HEK293 (cell line): ENCODE measurements at regions not wholly inside any gene's neighbourhood (a gene's known extent, or its start where the extent isn't known, plus 50 kb on each side); places are given as distances from the start of the nearest gene placed in this dataset.

Experiments used
- CTCF ChIA-PET: fragments of 350-600 bp; formaldehyde crosslinking; extraction: SDS; loops from one replicate; lab custom pipeline; 2021; ENCODE audit warnings: antibody characterized with exemption; lab: Yijun Ruan, JAX
- POLR2A ChIA-PET: fragments of 300-600 bp; formaldehyde crosslinking; extraction: SDS; loops from one replicate; lab custom pipeline; 2020; ENCODE audit warnings: antibody characterized with exemption, inconsistent platforms; lab: Yijun Ruan, JAX
- H3K27ac ChIP-seq: fragments of 200-500 bp; sonication (Bioruptor generic); 2 replicates; pipeline ENCODE4 v1.5.1; 2014; ENCODE audit warnings: low read depth, low read length, control low read depth, inconsistent platforms; ENCODE audit errors: extremely low read depth
- H3K36me3 ChIP-seq, 2 experiments: fragments of 200-500 bp in 1 of 2; sonication (Bioruptor generic) in 1 of 2; 1 replicate in 1 of 2; 2 replicates in 1 of 2; pipeline ENCODE4 v1.5.1; 2014 to 2017; ENCODE audit warnings: inconsistent platforms in 2 of 2, low read length in 2 of 2; ENCODE audit not compliant: control insufficient read depth in 2 of 2, insufficient read depth in 1 of 2
- H3K4me1 ChIP-seq: fragments of 200-500 bp; sonication (Bioruptor generic); 2 replicates; pipeline ENCODE4 v1.5.1; 2014; ENCODE audit warnings: mild to moderate bottlenecking, low read length, inconsistent platforms; ENCODE audit not compliant: control insufficient read depth, insufficient read depth
- H3K4me3 ChIP-seq: 2 replicates; pipeline ENCODE4 v1.5.1; 2011; ENCODE audit warnings: low read depth, mild to moderate bottlenecking, control low read depth, low read length, moderate library complexity
- H3K9me3 ChIP-seq: fragments of 200-500 bp; sonication (Bioruptor generic); 2 replicates; pipeline ENCODE4 v1.5.1; 2014; ENCODE audit warnings: low read depth, low read length, inconsistent platforms; ENCODE audit not compliant: control insufficient read depth, insufficient read depth
- HIC1 ChIP-seq: fragments of 450-650 bp; formaldehyde crosslinking; IDR thresholded peaks from 2 replicates; pipeline ENCODE4 v1.5.1; 2016; ENCODE audit warnings: missing biosample characterization, missing genetic modification characterization
- RBAK ChIP-seq: fragments of 450-650 bp; formaldehyde crosslinking; IDR thresholded peaks from 2 replicates; pipeline ENCODE4 v1.5.1; 2016; ENCODE audit warnings: missing biosample characterization, missing genetic modification characterization
- SCRT1 ChIP-seq: fragments of 450-650 bp; formaldehyde crosslinking; IDR thresholded peaks from 2 replicates; pipeline ENCODE4 v1.5.1; 2016; ENCODE audit warnings: missing biosample characterization, missing genetic modification characterization, borderline replicate concordance
- SP7 ChIP-seq: fragments of 450-650 bp; formaldehyde crosslinking; IDR thresholded peaks from 2 replicates; pipeline ENCODE4 v1.5.1; 2016; ENCODE audit warnings: missing biosample characterization, missing genetic modification characterization
- YY2 ChIP-seq: fragments of 450-650 bp; formaldehyde crosslinking; IDR thresholded peaks from 2 replicates; pipeline ENCODE4 v1.5.1; 2016; ENCODE audit warnings: missing biosample characterization, missing genetic modification characterization
- ZBTB44 ChIP-seq: fragments of 450-650 bp; IDR thresholded peaks from 2 replicates; pipeline ENCODE4 v1.5.1; 2018; ENCODE audit warnings: missing biosample characterization, mild to moderate bottlenecking, missing genetic modification characterization
- ZNF140 ChIP-seq: fragments of 450-650 bp; formaldehyde crosslinking; IDR thresholded peaks from 2 replicates; pipeline ENCODE4 v1.5.1; 2016; ENCODE audit warnings: missing biosample characterization, missing genetic modification characterization
- ZNF184 ChIP-seq: fragments of 450-650 bp; IDR thresholded peaks from 2 replicates; pipeline ENCODE4 v1.5.1; 2018; ENCODE audit warnings: missing biosample characterization, mild to moderate bottlenecking, missing genetic modification characterization
- ZNF202 ChIP-seq: fragments of 450-650 bp; formaldehyde crosslinking; IDR thresholded peaks from 2 replicates; pipeline ENCODE4 v1.5.1; 2016; ENCODE audit warnings: missing biosample characterization, missing genetic modification characterization, borderline replicate concordance
- ZNF292 ChIP-seq: fragments of 450-650 bp; formaldehyde crosslinking; IDR thresholded peaks from 2 replicates; pipeline ENCODE4 v1.5.1; 2016; ENCODE audit warnings: low read depth, missing biosample characterization, missing genetic modification characterization, borderline replicate concordance
- ZNF501 ChIP-seq: fragments of 450-650 bp; formaldehyde crosslinking; IDR thresholded peaks from 2 replicates; pipeline ENCODE4 v1.5.1; 2016; ENCODE audit warnings: missing biosample characterization, missing genetic modification characterization
- TF ChIP-seq, protein P1 (sequence below): fragments of 450-650 bp; formaldehyde crosslinking; IDR thresholded peaks from 2 replicates; pipeline ENCODE4 v1.5.1; 2017; ENCODE audit warnings: missing biosample characterization, missing genetic modification characterization
- TF ChIP-seq, protein P2 (sequence below): fragments of 450-650 bp; formaldehyde crosslinking; IDR thresholded peaks from 2 replicates; pipeline ENCODE4 v1.5.1; 2016; ENCODE audit warnings: missing biosample characterization, missing genetic modification characterization
- TF ChIP-seq, protein P3 (sequence below): fragments of 450-650 bp; formaldehyde crosslinking; IDR thresholded peaks from 2 replicates; pipeline ENCODE4 v1.5.1; 2016; ENCODE audit warnings: missing biosample characterization, missing genetic modification characterization
- TF ChIP-seq, protein P4 (sequence below): IDR thresholded peaks from 2 replicates; pipeline ENCODE4 v1.6.1; 2011; ENCODE audit warnings: mild to moderate bottlenecking, low read depth, low read length, borderline replicate concordance
- TF ChIP-seq, protein P5 (sequence below): fragments of 450-650 bp; formaldehyde crosslinking; IDR thresholded peaks from 2 replicates; pipeline ENCODE4 v1.5.1; 2016; ENCODE audit warnings: missing biosample characterization, missing genetic modification characterization

- TF ChIP-seq, protein P1, sequence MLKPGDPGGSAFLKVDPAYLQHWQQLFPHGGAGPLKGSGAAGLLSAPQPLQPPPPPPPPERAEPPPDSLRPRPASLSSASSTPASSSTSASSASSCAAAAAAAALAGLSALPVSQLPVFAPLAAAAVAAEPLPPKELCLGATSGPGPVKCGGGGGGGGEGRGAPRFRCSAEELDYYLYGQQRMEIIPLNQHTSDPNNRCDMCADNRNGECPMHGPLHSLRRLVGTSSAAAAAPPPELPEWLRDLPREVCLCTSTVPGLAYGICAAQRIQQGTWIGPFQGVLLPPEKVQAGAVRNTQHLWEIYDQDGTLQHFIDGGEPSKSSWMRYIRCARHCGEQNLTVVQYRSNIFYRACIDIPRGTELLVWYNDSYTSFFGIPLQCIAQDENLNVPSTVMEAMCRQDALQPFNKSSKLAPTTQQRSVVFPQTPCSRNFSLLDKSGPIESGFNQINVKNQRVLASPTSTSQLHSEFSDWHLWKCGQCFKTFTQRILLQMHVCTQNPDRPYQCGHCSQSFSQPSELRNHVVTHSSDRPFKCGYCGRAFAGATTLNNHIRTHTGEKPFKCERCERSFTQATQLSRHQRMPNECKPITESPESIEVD (tag by site-specific recombination): no peak
- TF ChIP-seq ZNF202 (tag by site-specific recombination) (no peak), HIC1 (tag by site-specific recombination) (no peak), ZNF501 (tag by site-specific recombination) (no peak), ZNF292 (tag by site-specific recombination) (no peak), SCRT1 (tag by site-specific recombination) (no peak), RBAK (tag by site-specific recombination) (no peak), SP7 (tag by site-specific recombination) (no peak)
- TF ChIP-seq, protein P2, sequence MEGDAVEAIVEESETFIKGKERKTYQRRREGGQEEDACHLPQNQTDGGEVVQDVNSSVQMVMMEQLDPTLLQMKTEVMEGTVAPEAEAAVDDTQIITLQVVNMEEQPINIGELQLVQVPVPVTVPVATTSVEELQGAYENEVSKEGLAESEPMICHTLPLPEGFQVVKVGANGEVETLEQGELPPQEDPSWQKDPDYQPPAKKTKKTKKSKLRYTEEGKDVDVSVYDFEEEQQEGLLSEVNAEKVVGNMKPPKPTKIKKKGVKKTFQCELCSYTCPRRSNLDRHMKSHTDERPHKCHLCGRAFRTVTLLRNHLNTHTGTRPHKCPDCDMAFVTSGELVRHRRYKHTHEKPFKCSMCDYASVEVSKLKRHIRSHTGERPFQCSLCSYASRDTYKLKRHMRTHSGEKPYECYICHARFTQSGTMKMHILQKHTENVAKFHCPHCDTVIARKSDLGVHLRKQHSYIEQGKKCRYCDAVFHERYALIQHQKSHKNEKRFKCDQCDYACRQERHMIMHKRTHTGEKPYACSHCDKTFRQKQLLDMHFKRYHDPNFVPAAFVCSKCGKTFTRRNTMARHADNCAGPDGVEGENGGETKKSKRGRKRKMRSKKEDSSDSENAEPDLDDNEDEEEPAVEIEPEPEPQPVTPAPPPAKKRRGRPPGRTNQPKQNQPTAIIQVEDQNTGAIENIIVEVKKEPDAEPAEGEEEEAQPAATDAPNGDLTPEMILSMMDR: no peak
- TF ChIP-seq, protein P3, sequence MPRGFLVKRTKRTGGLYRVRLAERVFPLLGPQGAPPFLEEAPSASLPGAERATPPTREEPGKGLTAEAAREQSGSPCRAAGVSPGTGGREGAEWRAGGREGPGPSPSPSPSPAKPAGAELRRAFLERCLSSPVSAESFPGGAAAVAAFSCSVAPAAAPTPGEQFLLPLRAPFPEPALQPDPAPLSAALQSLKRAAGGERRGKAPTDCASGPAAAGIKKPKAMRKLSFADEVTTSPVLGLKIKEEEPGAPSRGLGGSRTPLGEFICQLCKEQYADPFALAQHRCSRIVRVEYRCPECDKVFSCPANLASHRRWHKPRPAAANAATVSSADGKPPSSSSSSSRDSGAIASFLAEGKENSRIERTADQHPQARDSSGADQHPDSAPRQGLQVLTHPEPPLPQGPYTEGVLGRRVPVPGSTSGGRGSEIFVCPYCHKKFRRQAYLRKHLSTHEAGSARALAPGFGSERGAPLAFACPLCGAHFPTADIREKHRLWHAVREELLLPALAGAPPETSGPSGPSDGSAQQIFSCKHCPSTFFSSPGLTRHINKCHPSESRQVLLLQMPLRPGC (tag by site-specific recombination): no peak
- TF ChIP-seq, protein P4, sequence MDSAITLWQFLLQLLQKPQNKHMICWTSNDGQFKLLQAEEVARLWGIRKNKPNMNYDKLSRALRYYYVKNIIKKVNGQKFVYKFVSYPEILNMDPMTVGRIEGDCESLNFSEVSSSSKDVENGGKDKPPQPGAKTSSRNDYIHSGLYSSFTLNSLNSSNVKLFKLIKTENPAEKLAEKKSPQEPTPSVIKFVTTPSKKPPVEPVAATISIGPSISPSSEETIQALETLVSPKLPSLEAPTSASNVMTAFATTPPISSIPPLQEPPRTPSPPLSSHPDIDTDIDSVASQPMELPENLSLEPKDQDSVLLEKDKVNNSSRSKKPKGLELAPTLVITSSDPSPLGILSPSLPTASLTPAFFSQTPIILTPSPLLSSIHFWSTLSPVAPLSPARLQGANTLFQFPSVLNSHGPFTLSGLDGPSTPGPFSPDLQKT: no peak
- TF ChIP-seq, all 188 proteins: peak for 0
These were observed 357.1 kb downstream of the CCDC85A start (continued) for GRCh38 chr2:56540916-56541315.

GRCh38 chr2:56542213-56542612, 358.4 kb downstream of the CCDC85A start:
- Histone ChIP-seq H3K9me3 (no peaks in the 10 kb centered on the region), H3K36me3 (no peaks in the 10 kb centered on the region), H3K27ac (no peak overlapping the region), H3K4me1 (no peaks in the 10 kb centered on the region), H3K4me3 (no peak overlapping the region)
- TF ChIP-seq, protein P1 (tag by site-specific recombination): no peak
- TF ChIP-seq, protein P5, sequence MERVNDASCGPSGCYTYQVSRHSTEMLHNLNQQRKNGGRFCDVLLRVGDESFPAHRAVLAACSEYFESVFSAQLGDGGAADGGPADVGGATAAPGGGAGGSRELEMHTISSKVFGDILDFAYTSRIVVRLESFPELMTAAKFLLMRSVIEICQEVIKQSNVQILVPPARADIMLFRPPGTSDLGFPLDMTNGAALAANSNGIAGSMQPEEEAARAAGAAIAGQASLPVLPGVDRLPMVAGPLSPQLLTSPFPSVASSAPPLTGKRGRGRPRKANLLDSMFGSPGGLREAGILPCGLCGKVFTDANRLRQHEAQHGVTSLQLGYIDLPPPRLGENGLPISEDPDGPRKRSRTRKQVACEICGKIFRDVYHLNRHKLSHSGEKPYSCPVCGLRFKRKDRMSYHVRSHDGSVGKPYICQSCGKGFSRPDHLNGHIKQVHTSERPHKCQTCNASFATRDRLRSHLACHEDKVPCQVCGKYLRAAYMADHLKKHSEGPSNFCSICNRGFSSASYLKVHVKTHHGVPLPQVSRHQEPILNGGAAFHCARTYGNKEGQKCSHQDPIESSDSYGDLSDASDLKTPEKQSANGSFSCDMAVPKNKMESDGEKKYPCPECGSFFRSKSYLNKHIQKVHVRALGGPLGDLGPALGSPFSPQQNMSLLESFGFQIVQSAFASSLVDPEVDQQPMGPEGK (tag by site-specific recombination): no peak
- TF ChIP-seq ZNF140 (tag by site-specific recombination) (no peak), ZBTB44 (no peak), ZNF184 (tag by site-specific recombination) (no peak), YY2 (tag by site-specific recombination) (no peak)
- POLR2A ChIA-PET: no interaction called here
- CTCF ChIA-PET: interaction anchor here (0.6 kb wide), 1 partner anchor 352 kb away, joined by 3 read pairs; no protein-coding TSS in a partner anchor
